Naive B cell (primary cell): ENCODE measurements at regions not wholly inside any gene's neighbourhood (a gene's known extent, or its start where the extent isn't known, plus 50 kb on each side); places are given as distances from the start of the nearest gene placed in this dataset.

Source experiments
- ATAC-seq, 2 donors: fragments of 150-1000 bp; cut with Tn5 transposase; 2 replicates each; pipeline ENCODE4 v1.10.0; 2021; ENCODE audit warnings: low read depth in 2 of 2, mild to moderate bottlenecking in 2 of 2, moderate library complexity in 2 of 2
- DNase-seq: peaks from one replicate; pipeline ENCODE4 v3.0.0; 2022
- H3K27ac Mint-ChIP-seq, 6 donors: one replicate each; pipeline ENCODE4 v1.8.0; 2020 to 2022; ENCODE audit warnings: mild to moderate bottlenecking in 6 of 6, mixed read lengths in 6 of 6, moderate library complexity in 5 of 6, inconsistent platforms in 2 of 6
- H3K27me3 Mint-ChIP-seq, 3 donors: one replicate each; pipeline ENCODE4 v1.8.0; 2021 to 2022; ENCODE audit warnings: mixed read lengths in 3 of 3, mild to moderate bottlenecking in 1 of 3
- H3K36me3 Mint-ChIP-seq, 2 donors: one replicate each; pipeline ENCODE4 v1.8.0; 2020 to 2022; ENCODE audit warnings: mixed read lengths in 2 of 2, inconsistent platforms in 1 of 2, mild to moderate bottlenecking in 1 of 2
- H3K4me1 Mint-ChIP-seq, 3 donors: one replicate each; pipeline ENCODE4 v1.8.0; 2020 to 2022; ENCODE audit warnings: mixed read lengths in 3 of 3, inconsistent platforms in 1 of 3, mild to moderate bottlenecking in 1 of 3, moderate library complexity in 1 of 3
- H3K4me3 Mint-ChIP-seq, 8 donors: one replicate each; pipeline ENCODE4 v1.8.0; 2020 to 2022; ENCODE audit warnings: mild to moderate bottlenecking in 8 of 8, mixed read lengths in 8 of 8, moderate library complexity in 8 of 8, inconsistent platforms in 2 of 8
- H3K9me3 Mint-ChIP-seq, 7 donors: one replicate each; pipeline ENCODE4 v1.8.0; 2020 to 2022; ENCODE audit warnings: mixed read lengths in 7 of 7, mild to moderate bottlenecking in 5 of 7, inconsistent platforms in 2 of 7, moderate library complexity in 1 of 7

GRCh38 chr10:121076776-121077715 lies 225.9 kb downstream of the WDR11 start:
- Mint-ChIP-seq H3K27ac (no peak overlapping the region), H3K4me1 (no peaks in the 10 kb centered on the region), H3K27me3 (peaks cover 0 to 8% (median 8%) of the 10 kb centered on the region in 3 donors), H3K4me3 (no peak overlapping the region), H3K36me3 (no peaks in the 10 kb centered on the region), H3K9me3 (no peaks in the 10 kb centered on the region)
- DNase-seq (no peak), ATAC-seq (no peak)

DNA sequence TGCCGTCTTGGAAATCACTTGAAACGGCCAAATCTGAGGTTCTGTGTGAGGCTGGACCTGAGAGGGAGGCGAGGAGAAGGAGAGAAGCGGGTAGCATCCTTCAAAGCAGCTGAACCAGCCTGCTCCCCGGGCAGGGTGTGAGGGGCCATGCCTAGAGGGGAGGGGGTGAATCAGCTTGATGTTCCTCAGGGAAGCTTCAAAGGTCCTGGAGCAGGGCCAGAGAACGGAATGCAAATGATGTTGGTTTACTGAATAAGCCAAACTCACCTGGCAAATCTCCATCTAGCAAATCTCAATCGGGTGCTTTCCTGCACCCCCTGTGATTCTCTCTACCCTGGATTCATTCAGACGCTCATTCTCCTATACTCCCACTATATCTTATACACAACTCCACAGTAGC lies 226.9 kb downstream of the WDR11 start:
- DNase-seq (no peak), ATAC-seq (no peak)
- H3K27ac Mint-ChIP-seq: no peak overlapping the region
- H3K4me3 Mint-ChIP-seq: no peak overlapping the region
- no peaks in the 10 kb centered on the region for H3K9me3 Mint-ChIP-seq
- H3K27me3 Mint-ChIP-seq: peaks cover 0 to 8% (median 8%) of the 10 kb centered on the region in 3 donors
- no peaks in the 10 kb centered on the region for H3K4me1 Mint-ChIP-seq
- H3K36me3 Mint-ChIP-seq: no peaks in the 10 kb centered on the region

GRCh38 chr10:121078672-121079102 lies 227.5 kb downstream of the WDR11 start:
- Mint-ChIP-seq H3K4me3 (no peak overlapping the region), H3K27ac (peak overlapping the region in 1 of 6 donors; percentile 32), H3K9me3 (no peaks in the 10 kb centered on the region), H3K27me3 (peaks cover 0 to 8% (median 8%) of the 10 kb centered on the region in 3 donors), H3K36me3 (no peaks in the 10 kb centered on the region), H3K4me1 (no peaks in the 10 kb centered on the region)
- no peak for ATAC-seq
- no peak for DNase-seq

DNA sequence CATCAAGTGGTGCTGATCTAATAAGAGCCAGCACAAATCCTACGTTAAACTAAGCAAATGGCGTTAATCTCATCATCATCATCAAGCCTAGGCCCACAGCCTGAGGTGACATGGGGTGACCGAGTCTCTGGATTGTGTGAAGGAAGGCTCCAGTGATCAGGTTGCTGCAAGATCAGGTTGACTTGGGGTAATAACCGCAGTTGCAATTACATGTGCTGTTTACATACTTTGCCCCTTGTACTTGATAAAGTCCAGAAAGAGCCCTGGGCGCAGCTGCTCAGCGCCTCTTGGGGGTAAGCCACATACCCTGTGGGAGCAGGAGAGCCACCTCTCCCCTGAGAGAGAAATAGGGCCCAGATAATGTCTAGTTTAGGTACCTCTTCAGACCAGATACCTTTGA lies 228.1 kb downstream of the WDR11 start:
- no peaks in the 10 kb centered on the region for H3K9me3 Mint-ChIP-seq
- no peak overlapping the region for H3K4me3 Mint-ChIP-seq

GRCh38 chr10:121080281-121080891 lies 229.2 kb downstream of the WDR11 start:
- ATAC-seq (no peak), DNase-seq (no peak)
- no peaks in the 10 kb centered on the region for H3K4me1 Mint-ChIP-seq
- no peak overlapping the region for H3K4me3 Mint-ChIP-seq
- H3K27ac Mint-ChIP-seq: no peak overlapping the region
- H3K36me3 Mint-ChIP-seq: no peaks in the 10 kb centered on the region
- no peaks in the 10 kb centered on the region for H3K9me3 Mint-ChIP-seq
- peaks cover 8 to 9% (median 8%) of the 10 kb centered on the region in 3 donors for H3K27me3 Mint-ChIP-seq

More for the DNA sequence above, 228.1 kb downstream of the WDR11 start:
- Mint-ChIP-seq H3K4me1 (no peaks in the 10 kb centered on the region), H3K36me3 (no peaks in the 10 kb centered on the region), H3K27me3 (peaks cover 4 to 8% (median 8%) of the 10 kb centered on the region in 3 donors), H3K27ac (no peak overlapping the region)
- ATAC-seq: no peak
- DNase-seq: no peak

DNA sequence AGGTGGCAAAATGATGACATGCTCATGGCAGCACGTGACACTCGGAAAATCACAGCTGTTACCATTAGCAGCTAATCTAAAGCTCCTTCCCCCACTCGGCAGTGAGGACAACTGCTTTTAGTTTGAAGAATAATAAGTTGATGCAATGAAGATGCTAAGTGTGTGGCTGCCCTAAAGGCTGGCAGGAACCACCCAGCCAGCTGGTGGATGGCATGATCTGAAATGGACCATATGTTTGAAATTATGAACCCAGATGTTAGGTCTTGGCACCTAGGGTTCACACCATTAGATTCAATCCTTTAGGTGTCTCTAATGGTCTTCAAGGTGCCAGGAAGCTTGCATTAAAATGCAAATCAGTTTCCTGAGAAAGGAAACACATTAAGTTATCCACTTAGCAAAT lies 230.1 kb downstream of the WDR11 start:
- H3K36me3 Mint-ChIP-seq: no peaks in the 10 kb centered on the region

DNA sequence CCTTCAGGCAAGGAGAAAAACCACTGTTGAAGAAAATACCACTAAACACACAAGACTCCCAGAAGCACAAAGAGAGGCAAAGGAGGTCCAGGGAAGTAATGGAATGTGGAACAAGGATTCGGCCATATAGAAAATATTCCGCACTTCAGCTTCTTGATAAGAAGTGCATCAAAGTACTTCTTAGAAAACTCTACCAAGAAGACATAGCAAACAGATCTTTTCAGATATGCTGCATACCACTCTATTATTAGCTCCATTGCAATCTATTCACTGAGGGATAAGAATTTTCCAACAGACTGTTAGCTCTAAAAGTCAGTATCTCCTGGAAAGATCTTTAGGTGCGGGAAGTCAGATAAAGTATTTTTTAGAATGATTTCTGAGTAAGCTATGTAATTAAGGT lies 231.8 kb downstream of the WDR11 start:
- ATAC-seq (no peak), DNase-seq (no peak)
- H3K27ac Mint-ChIP-seq: no peak overlapping the region
- H3K27me3 Mint-ChIP-seq: peaks cover 8 to 9% (median 8%) of the 10 kb centered on the region in 3 donors
- no peaks in the 10 kb centered on the region for H3K4me1 Mint-ChIP-seq
- H3K4me3 Mint-ChIP-seq: no peak overlapping the region
- H3K9me3 Mint-ChIP-seq: peaks cover 0 to 5% (median 0%) of the 10 kb centered on the region in 7 donors
- no peaks in the 10 kb centered on the region for H3K36me3 Mint-ChIP-seq

More for the DNA sequence above, 230.1 kb downstream of the WDR11 start:
- peak overlapping the region in 1 of 6 donors; percentile 59 for H3K27ac Mint-ChIP-seq
- ATAC-seq (no peak), DNase-seq (no peak)
- no peaks in the 10 kb centered on the region for H3K9me3 Mint-ChIP-seq
- H3K4me1 Mint-ChIP-seq: no peaks in the 10 kb centered on the region
- no peak overlapping the region for H3K4me3 Mint-ChIP-seq
- peaks cover 8 to 9% (median 8%) of the 10 kb centered on the region in 3 donors for H3K27me3 Mint-ChIP-seq

- peak overlapping the region in 1 of 8 donors; percentile 29 for H3K4me3 Mint-ChIP-seq
- H3K36me3 Mint-ChIP-seq: no peaks in the 10 kb centered on the region
- H3K27ac Mint-ChIP-seq: no peak overlapping the region
- H3K27me3 Mint-ChIP-seq: peaks cover under 1 to 9% (median 8%) of the 10 kb centered on the region in 3 donors
- H3K9me3 Mint-ChIP-seq: peaks cover 0 to 5% (median 0%) of the 10 kb centered on the region in 7 donors
- no peaks in the 10 kb centered on the region for H3K4me1 Mint-ChIP-seq
- DNase-seq (no peak), ATAC-seq (no peak)
Measured at GRCh38 chr10:121084016-121084674, 233.0 kb downstream of the WDR11 start.

DNA sequence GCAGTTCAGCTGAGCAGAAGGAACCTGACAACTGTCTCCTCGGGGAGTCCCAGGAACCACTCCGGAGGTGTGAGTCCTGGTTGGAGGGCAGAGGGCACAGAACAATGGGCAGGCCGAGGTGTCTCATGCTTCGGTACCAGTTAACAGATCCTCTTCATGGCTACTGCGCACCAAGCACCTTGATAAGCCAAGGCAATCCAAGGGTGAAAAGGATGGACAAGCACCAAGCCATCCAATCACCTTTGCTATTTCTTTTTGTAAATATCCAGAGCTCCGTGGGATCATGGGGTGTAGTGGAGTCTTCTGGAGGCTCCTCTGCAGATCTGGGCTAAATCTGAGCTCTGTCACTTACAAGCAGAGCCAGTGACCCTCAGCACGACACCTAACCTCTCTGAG lies 233.5 kb downstream of the WDR11 start:
- peak overlapping the region in 1 of 8 donors; percentile 29 for H3K4me3 Mint-ChIP-seq
- peaks cover 0 to 9% (median 8%) of the 10 kb centered on the region in 3 donors for H3K27me3 Mint-ChIP-seq
- DNase-seq (no peak), ATAC-seq (no peak)
- H3K27ac Mint-ChIP-seq: no peak overlapping the region
- no peaks in the 10 kb centered on the region for H3K4me1 Mint-ChIP-seq
- peaks cover 0 to 5% (median 0%) of the 10 kb centered on the region in 7 donors for H3K9me3 Mint-ChIP-seq
- H3K36me3 Mint-ChIP-seq: no peaks in the 10 kb centered on the region

- no peak overlapping the region for H3K27ac Mint-ChIP-seq
- no peak overlapping the region for H3K4me3 Mint-ChIP-seq
- H3K27me3 Mint-ChIP-seq: peaks cover 0 to 9% (median 8%) of the 10 kb centered on the region in 3 donors
- DNase-seq (no peak), ATAC-seq (no peak)
- no peaks in the 10 kb centered on the region for H3K4me1 Mint-ChIP-seq
- no peaks in the 10 kb centered on the region for H3K36me3 Mint-ChIP-seq
- peaks cover 0 to 5% (median 0%) of the 10 kb centered on the region in 7 donors for H3K9me3 Mint-ChIP-seq
Measured at GRCh38 chr10:121085367-121085766, 234.2 kb downstream of the WDR11 start.

DNA sequence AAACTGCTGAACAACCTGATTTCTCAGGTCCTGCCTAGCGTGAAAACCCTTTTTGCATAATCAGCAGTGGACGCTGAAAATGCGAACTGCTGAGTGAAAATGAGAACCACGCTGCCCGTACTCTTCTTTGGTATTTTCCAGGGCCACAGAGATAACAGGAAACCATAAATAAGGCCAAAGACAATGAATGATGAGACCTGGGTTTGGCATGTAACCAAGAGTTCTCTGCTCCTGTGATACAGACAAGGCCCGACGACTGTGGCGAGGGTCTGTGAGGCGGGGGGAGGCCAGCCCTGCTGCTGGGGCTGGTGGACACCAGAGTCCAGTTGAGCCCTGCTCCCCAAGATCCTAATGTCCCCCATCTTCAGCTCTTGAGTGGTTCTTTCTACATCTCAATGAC lies 236.0 kb downstream of the WDR11 start:
- peaks cover 0 to 9% (median 0%) of the 10 kb centered on the region in 3 donors for H3K27me3 Mint-ChIP-seq
- no peak overlapping the region for H3K27ac Mint-ChIP-seq
- peaks cover 0 to 9% (median 2%) of the 10 kb centered on the region in 7 donors for H3K9me3 Mint-ChIP-seq
- DNase-seq (no peak), ATAC-seq (no peak)
- no peaks in the 10 kb centered on the region for H3K4me1 Mint-ChIP-seq
- H3K4me3 Mint-ChIP-seq: no peak overlapping the region
- H3K36me3 Mint-ChIP-seq: no peaks in the 10 kb centered on the region

DNA sequence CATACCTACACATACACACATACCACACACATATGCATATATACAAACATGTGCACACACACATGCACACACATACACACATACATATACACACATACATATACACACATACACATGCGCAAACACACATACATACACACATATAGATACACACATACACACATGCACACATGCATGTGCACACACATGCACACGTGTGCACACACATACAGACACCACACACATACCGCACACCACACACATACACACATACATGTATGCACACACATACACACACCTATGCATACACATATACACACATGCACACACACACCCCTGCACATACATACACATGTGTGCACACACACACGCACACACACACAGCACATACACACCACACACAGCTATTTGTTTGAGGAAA lies 236.5 kb downstream of the WDR11 start:
- Mint-ChIP-seq H3K27me3 (peaks cover 0 to 9% (median 0%) of the 10 kb centered on the region in 3 donors), H3K4me3 (no peak overlapping the region), H3K4me1 (no peaks in the 10 kb centered on the region), H3K27ac (no peak overlapping the region), H3K9me3 (peaks cover 0 to 12% (median 2%) of the 10 kb centered on the region in 7 donors), H3K36me3 (no peaks in the 10 kb centered on the region)
- no peak for ATAC-seq
- no peak for DNase-seq

- Mint-ChIP-seq H3K27me3 (peaks cover 0 to 9% (median 0%) of the 10 kb centered on the region in 3 donors), H3K4me3 (no peak overlapping the region), H3K9me3 (peaks cover 0 to 12% (median 2%) of the 10 kb centered on the region in 7 donors), H3K4me1 (no peaks in the 10 kb centered on the region), H3K36me3 (no peaks in the 10 kb centered on the region), H3K27ac (no peak overlapping the region)
- no peak for DNase-seq
- no peak for ATAC-seq
Measured at GRCh38 chr10:121088524-121088923, 237.4 kb downstream of the WDR11 start.
